Endothelial cell of umbilical vein (primary cell): ENCODE measurements at regions not wholly inside any gene's neighbourhood (a gene's known extent, or its start where the extent isn't known, plus 50 kb on each side); places are given as distances from the start of the nearest gene placed in this dataset.
"Not testable (repeated sequence)": the region's sequence is repeated elsewhere in the genome, so short reads cannot be mapped to it uniquely, and the experiment has no call there.

ENCODE experiments used
- BruUV-seq: library from RNA; stranded (reverse); fragments of 400-500 nt; replicated peaks from 2 replicates; lab custom pipeline; 2021; lab: Mats Ljungman, UMichigan
- CTCF ChIA-PET: fragments of 300-600, 350-600 bp; sonication (Branson Sonifier 250); formaldehyde crosslinking; loops from one replicate; lab custom pipeline; 2021; ENCODE audit warnings: antibody characterized with exemption, inconsistent platforms; lab: Charles Lee
- POLR2A ChIA-PET: fragments of 300-600, 350-600 bp; sonication (Branson Sonifier 250); formaldehyde crosslinking; loops from one replicate; lab custom pipeline; 2021; ENCODE audit warnings: antibody characterized with exemption, inconsistent platforms; lab: Charles Lee
- DNase-seq: peaks from one replicate; pipeline ENCODE4 v3.0.0-alpha.2; 2011; ENCODE audit warnings: low read depth, low spot score
- FAIRE-seq: peaks from 2 replicates; lab custom pipeline; 2011; peaks lifted over from hg19 to GRCh38; lab: Jason Lieb, UNC
- H2AFZ ChIP-seq: 2 replicates; pipeline ENCODE4 v1.6.0; 2012; ENCODE audit warnings: low read depth, low read length, control low read depth, inconsistent platforms
- H3K27ac ChIP-seq: 2 replicates; pipeline ENCODE4 v1.5.1; 2011; ENCODE audit warnings: low read depth, mild to moderate bottlenecking, control low read depth, low read length, moderate library complexity; ENCODE audit not compliant: insufficient read depth
- H3K27me3 ChIP-seq, 2 experiments: 2 replicates each; pipeline versions ENCODE4 v1.6.0 to v1.6.1; 2011; ENCODE audit warnings: low read length in 2 of 2, mixed read lengths in 1 of 2; ENCODE audit not compliant: control insufficient read depth in 2 of 2, insufficient read depth in 2 of 2
- H3K36me3 ChIP-seq, 2 experiments: 2 replicates in 1 of 2; 3 replicates in 1 of 2; pipeline ENCODE4 v1.5.1; 2011; ENCODE audit warnings: low read length in 2 of 2, mild to moderate bottlenecking in 1 of 2, moderate library complexity in 1 of 2; ENCODE audit not compliant: control insufficient read depth in 2 of 2, insufficient read depth in 2 of 2; ENCODE audit errors: extremely low read depth in 1 of 2
- H3K4me1 ChIP-seq: 3 replicates; pipeline ENCODE4 v1.5.1; 2011; ENCODE audit warnings: mild to moderate bottlenecking, low read length; ENCODE audit not compliant: control insufficient read depth, insufficient read depth; ENCODE audit errors: extremely low read depth
- H3K4me2 ChIP-seq: 2 replicates; pipeline ENCODE4 v1.6.1; 2011; ENCODE audit warnings: low read length, control low read depth, mixed read lengths; ENCODE audit not compliant: insufficient read depth
- H3K4me3 ChIP-seq, 3 experiments: fragments of 200-600 bp in 1 of 3; sonication (generic), shearing (Covaris generic) in 1 of 3; replicated peaks in 1 of 3; 2 replicates each; pipeline ENCODE4 v1.5.1; 2011 to 2016; ENCODE audit warnings: control low read depth in 3 of 3, low read length in 3 of 3, mild to moderate bottlenecking in 2 of 3, inconsistent platforms in 1 of 3, low read depth in 1 of 3, moderate library complexity in 1 of 3; ENCODE audit not compliant: insufficient read depth in 1 of 3
- H3K79me2 ChIP-seq: 2 replicates; pipeline ENCODE4 v1.6.0; 2012; ENCODE audit warnings: low read length, inconsistent platforms; ENCODE audit not compliant: control insufficient read depth, insufficient read depth
- H3K9ac ChIP-seq: replicated peaks from 2 replicates; pipeline ENCODE3; 2011; ENCODE audit warnings: low read length, control low read depth; ENCODE audit not compliant: insufficient read depth; ENCODE audit errors: extremely low read depth
- H3K9me1 ChIP-seq: replicated peaks from 3 replicates; pipeline ENCODE4 v1.6.0; 2011; ENCODE audit warnings: mild to moderate bottlenecking, low read length; ENCODE audit not compliant: control insufficient read depth, insufficient read depth; ENCODE audit errors: extremely low read depth
- H3K9me3 ChIP-seq: replicated peaks from 2 replicates; pipeline ENCODE4 v1.5.1; 2012; ENCODE audit warnings: low read length, inconsistent platforms; ENCODE audit not compliant: control insufficient read depth, insufficient read depth
- H4K20me1 ChIP-seq: replicated peaks from 2 replicates; pipeline ENCODE3; 2011; ENCODE audit warnings: mild to moderate bottlenecking, low read length; ENCODE audit not compliant: control insufficient read depth, insufficient read depth; ENCODE audit errors: extremely low read depth
- CTCF ChIP-seq, 2 donors: IDR thresholded peaks; 1 replicate in 1 of 2; 2 replicates in 1 of 2; pipeline ENCODE4 v1.5.1; 2011; ENCODE audit warnings: low read length in 2 of 2, mild to moderate bottlenecking in 2 of 2, moderate library complexity in 2 of 2, control low read depth in 1 of 2, inconsistent platforms in 1 of 2, low read depth in 1 of 2; ENCODE audit not compliant: insufficient read depth in 1 of 2; ENCODE audit errors: extremely low read depth in 1 of 2
- EZH2 ChIP-seq: IDR thresholded peaks from 2 replicates; pipeline ENCODE4 v1.6.1; 2012; ENCODE audit warnings: borderline replicate concordance, low read depth, mild to moderate bottlenecking, moderate library complexity, low read length, inconsistent platforms; ENCODE audit not compliant: severe bottlenecking
- FOS ChIP-seq: IDR thresholded peaks from 2 replicates; pipeline ENCODE4 v1.6.1; 2011; ENCODE audit warnings: mild to moderate bottlenecking, low read length, moderate library complexity, borderline replicate concordance; ENCODE audit not compliant: insufficient read depth
- GATA2 ChIP-seq: IDR thresholded peaks from 2 replicates; pipeline ENCODE4 v1.7.0; 2011; ENCODE audit warnings: low read depth, mild to moderate bottlenecking, moderate library complexity, mixed read lengths, low read length; ENCODE audit not compliant: insufficient read length, insufficient read depth
- JUN ChIP-seq: IDR thresholded peaks from 2 replicates; pipeline ENCODE4 v1.6.1; 2011; ENCODE audit warnings: borderline replicate concordance, low read depth; ENCODE audit not compliant: insufficient read length, insufficient read depth
- MAX ChIP-seq: IDR thresholded peaks from 2 replicates; pipeline ENCODE4 v1.6.1; 2011; ENCODE audit not compliant: insufficient read depth, insufficient read length
- MYC ChIP-seq: IDR thresholded peaks from one replicate; pipeline ENCODE4 v1.6.1; 2011; ENCODE audit warnings: mild to moderate bottlenecking, low read depth, low read length
- POLR2A ChIP-seq: IDR thresholded peaks from 2 replicates; pipeline ENCODE4 v1.6.1; 2012; ENCODE audit warnings: low read depth, mild to moderate bottlenecking, control low read depth, low read length
- POLR2AphosphoS5 ChIP-seq: IDR thresholded peaks from 2 replicates; pipeline ENCODE4 v1.6.1; 2012; ENCODE audit warnings: low read depth, mild to moderate bottlenecking, control low read depth, low read length, moderate library complexity; ENCODE audit not compliant: insufficient read depth
- dilution Hi-C: fragments of 300-500 bp; cut with MboI; formaldehyde crosslinking; loops from one replicate; pipeline ENCODE4 v1.15.0; 2019; ENCODE audit warnings: low sequenced_read_pairs; ENCODE audit not compliant: extremely low pct_ligation_motif_present
- intact Hi-C: fragments of 100-400 bp; cut with micrococcal nuclease; formaldehyde crosslinking; loops from one replicate; pipeline ENCODE4 v1.10.0; 2022

GRCh38 chr19:30935146-30935545, 414.1 kb downstream of the TSHZ3 start:
- no peak overlapping the region for H3K9ac ChIP-seq

DNA sequence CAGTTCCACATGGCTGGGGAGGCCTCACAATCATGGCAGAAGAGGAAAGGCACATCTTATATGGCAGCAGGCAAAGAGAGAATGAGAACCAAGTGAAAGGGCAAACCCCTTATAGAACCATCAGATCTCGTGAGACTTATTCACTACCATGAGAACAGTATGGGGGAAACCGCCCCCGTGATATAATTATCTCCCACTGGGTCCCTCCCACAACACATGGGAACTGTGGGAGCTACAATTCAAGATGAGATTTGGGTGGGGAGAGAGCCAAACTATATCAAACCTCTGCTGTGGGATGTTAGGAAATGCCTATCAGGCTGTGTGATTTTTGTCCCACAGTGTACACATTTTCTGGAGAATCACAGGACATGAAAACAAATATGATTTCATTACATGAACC, 415.8 kb downstream of the TSHZ3 start:
- H3K9me1 ChIP-seq, FAIRE-seq, BruUV-seq, H3K9me3 ChIP-seq, CTCF ChIA-PET, H3K4me1 ChIP-seq, H3K27me3 ChIP-seq, H3K4me3 ChIP-seq, intact Hi-C loops, H3K36me3 ChIP-seq, dilution Hi-C loops, POLR2A ChIA-PET, H4K20me1 ChIP-seq, H3K27ac ChIP-seq, H3K79me2 ChIP-seq, H3K4me2 ChIP-seq, H2AFZ ChIP-seq, DNase-seq, H3K9ac ChIP-seq: not testable (repeated sequence)

More at GRCh38 chr19:30935146-30935545, 414.1 kb downstream of the TSHZ3 start:
- peaks cover 3% of the 10 kb centered on the region for H3K9me3 ChIP-seq
- CTCF ChIA-PET: no interaction called here
- H3K36me3 ChIP-seq: no peaks in the 10 kb centered on the region
- no peak for TF ChIP-seq MAX
- TF ChIP-seq EZH2: no peak
- no peak for TF ChIP-seq FOS
- TF ChIP-seq MYC: no peak
- TF ChIP-seq JUN: no peak
- TF ChIP-seq GATA2: no peak
- no peak for TF ChIP-seq CTCF (IDR thresholded peaks at IDR 0.05; ENCODE audit: extremely low read depth in 1 of 2, insufficient read depth in 1 of 2, low read depth in 1 of 2, low read length in 2 of 2)
- TF ChIP-seq POLR2A: no peak
- TF ChIP-seq POLR2AphosphoS5: no peak
- dilution Hi-C loops: no loop called here
- no peaks in the 10 kb centered on the region for H4K20me1 ChIP-seq
- DNase-seq: no peak
- intact Hi-C loops: no loop called here
- H3K4me3 ChIP-seq: no peak overlapping the region
- no peak overlapping the region for H3K4me2 ChIP-seq
- H3K27me3 ChIP-seq: no peaks in the 10 kb centered on the region
- POLR2A ChIA-PET: no interaction called here
- BruUV-seq: no TSS peak
- no peaks in the 10 kb centered on the region for H3K4me1 ChIP-seq
- no peak overlapping the region for H2AFZ ChIP-seq
- no peak for FAIRE-seq
- no peak overlapping the region for H3K27ac ChIP-seq
- H3K79me2 ChIP-seq: no peaks in the 10 kb centered on the region
- no peaks in the 10 kb centered on the region for H3K9me1 ChIP-seq
